RWPE2 (cell line): ENCODE measurements at regions not wholly inside any gene's neighbourhood (a gene's known extent, or its start where the extent isn't known, plus 50 kb on each side); places are given as distances from the start of the nearest gene placed in this dataset.

Source experiments
- ATAC-seq: fragments of 200-7000 bp; cut with Tn5 transposase; 3 replicates; pipeline ENCODE4 v1.9.1; 2021; ENCODE audit warnings: low read depth
- DNase-seq: peaks from one replicate; pipeline ENCODE4 v3.0.0-alpha.2; 2020; ENCODE audit warnings: low spot score
- H3K27ac ChIP-seq: fragments of 450-650 bp; 2 replicates; pipeline ENCODE4 v1.5.1; 2017; ENCODE audit warnings: mild to moderate bottlenecking; ENCODE audit not compliant: poor library complexity, severe bottlenecking
- H3K27me3 ChIP-seq: fragments of 250-450 bp; sonication (Bioruptor Pico); 2 replicates; pipeline ENCODE4 v1.5.1; 2021; ENCODE audit warnings: mild to moderate bottlenecking, moderate library complexity; ENCODE audit not compliant: insufficient read depth, poor library complexity, severe bottlenecking
- H3K36me3 ChIP-seq: fragments of 250-450 bp; sonication (Bioruptor Pico); 2 replicates; pipeline ENCODE4 v1.5.1; 2020; ENCODE audit warnings: low read depth, mild to moderate bottlenecking, moderate library complexity
- H3K4me1 ChIP-seq: fragments of 250-450 bp; sonication (Bioruptor Pico); 2 replicates; pipeline ENCODE4 v1.5.1; 2021; ENCODE audit warnings: mild to moderate bottlenecking, moderate library complexity; ENCODE audit not compliant: insufficient read depth, poor library complexity, severe bottlenecking
- H3K4me3 ChIP-seq: fragments of 250-450 bp; sonication (Bioruptor Pico); 2 replicates; pipeline ENCODE4 v1.5.1; 2021; ENCODE audit warnings: mild to moderate bottlenecking, moderate library complexity; ENCODE audit not compliant: severe bottlenecking
- H3K9me3 ChIP-seq: fragments of 250-450 bp; sonication (Bioruptor Pico); 2 replicates; pipeline ENCODE4 v1.5.1; 2021; ENCODE audit warnings: mild to moderate bottlenecking, moderate library complexity; ENCODE audit not compliant: severe bottlenecking
- TF ChIP-seq, protein P1 (sequence below): fragments of 450-650 bp; IDR thresholded peaks from one replicate; pipeline ENCODE4 v1.5.1; 2017; ENCODE audit warnings: mild to moderate bottlenecking, moderate library complexity; ENCODE audit not compliant: poor library complexity, severe bottlenecking

DNA sequence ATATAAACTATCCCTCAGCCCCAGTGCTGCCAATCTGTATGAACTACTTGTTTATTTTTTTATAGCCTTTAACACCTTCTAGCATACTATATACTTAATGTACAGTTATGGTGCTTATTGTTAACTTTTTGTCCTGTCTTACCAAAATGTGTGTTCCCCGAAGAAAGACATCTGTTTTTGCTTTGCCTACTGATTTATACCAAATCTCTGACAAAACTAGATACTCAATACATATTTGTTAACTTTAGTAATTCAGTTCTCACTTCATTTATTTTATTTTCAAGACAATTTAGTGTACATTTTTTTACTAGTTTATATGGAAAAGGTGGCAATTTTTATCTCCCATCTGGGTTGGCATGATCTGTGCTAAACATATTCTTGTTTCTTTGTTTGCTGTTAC, 824.3 kb upstream of the ATXN8OS start:
- TF ChIP-seq, protein P1, sequence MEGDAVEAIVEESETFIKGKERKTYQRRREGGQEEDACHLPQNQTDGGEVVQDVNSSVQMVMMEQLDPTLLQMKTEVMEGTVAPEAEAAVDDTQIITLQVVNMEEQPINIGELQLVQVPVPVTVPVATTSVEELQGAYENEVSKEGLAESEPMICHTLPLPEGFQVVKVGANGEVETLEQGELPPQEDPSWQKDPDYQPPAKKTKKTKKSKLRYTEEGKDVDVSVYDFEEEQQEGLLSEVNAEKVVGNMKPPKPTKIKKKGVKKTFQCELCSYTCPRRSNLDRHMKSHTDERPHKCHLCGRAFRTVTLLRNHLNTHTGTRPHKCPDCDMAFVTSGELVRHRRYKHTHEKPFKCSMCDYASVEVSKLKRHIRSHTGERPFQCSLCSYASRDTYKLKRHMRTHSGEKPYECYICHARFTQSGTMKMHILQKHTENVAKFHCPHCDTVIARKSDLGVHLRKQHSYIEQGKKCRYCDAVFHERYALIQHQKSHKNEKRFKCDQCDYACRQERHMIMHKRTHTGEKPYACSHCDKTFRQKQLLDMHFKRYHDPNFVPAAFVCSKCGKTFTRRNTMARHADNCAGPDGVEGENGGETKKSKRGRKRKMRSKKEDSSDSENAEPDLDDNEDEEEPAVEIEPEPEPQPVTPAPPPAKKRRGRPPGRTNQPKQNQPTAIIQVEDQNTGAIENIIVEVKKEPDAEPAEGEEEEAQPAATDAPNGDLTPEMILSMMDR: no peak
- no peaks in the 10 kb centered on the region for H3K9me3 ChIP-seq
- no peak overlapping the region for H3K27ac ChIP-seq
- no peaks in the 10 kb centered on the region for H3K4me1 ChIP-seq
- no peak for ATAC-seq
- H3K4me3 ChIP-seq: no peak overlapping the region
- no peak for DNase-seq
- no peaks in the 10 kb centered on the region for H3K27me3 ChIP-seq
- H3K36me3 ChIP-seq: no peaks in the 10 kb centered on the region

DNA sequence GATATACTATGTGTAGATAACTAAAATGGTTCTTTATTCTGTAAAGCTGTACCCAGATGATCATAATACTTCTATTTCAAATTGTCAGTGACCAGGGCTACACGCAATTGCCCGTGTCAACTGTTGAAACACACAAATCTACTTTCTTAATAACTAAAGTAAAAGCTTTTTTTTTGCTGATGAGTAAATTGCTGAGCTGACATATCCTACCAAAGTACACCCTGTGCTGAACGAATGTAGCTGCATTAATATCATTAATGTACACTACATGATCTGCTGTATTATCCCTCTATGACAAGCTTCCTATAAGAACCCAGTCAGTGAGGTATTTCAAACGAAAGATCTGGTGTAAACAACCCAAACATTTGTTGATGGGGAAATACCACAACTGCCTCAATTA, 827.2 kb upstream of the ATXN8OS start:
- no peak for ATAC-seq
- TF ChIP-seq, protein P1: no peak

DNA sequence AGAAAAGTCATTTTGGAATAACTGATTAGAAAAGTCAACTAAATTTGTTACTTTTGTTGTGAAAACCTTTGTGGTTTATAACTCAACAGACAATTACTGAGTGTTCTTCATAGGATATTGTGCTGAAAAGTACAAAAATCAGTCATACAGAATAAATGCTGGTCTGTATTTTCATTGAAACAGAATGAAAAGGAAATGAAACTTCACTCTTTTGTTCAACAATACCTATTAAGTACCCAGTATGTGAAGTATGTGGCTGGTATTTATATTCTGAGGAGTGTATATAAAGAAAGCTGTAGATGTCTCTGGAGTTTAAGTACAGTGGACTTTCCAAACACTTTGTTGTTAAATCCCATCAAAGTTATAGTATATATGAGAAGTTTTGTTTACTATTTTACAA, 828.4 kb upstream of the ATXN8OS start:
- no peak for DNase-seq
- Histone ChIP-seq H3K9me3 (no peaks in the 10 kb centered on the region), H3K27ac (no peak overlapping the region), H3K4me3 (no peak overlapping the region), H3K27me3 (no peaks in the 10 kb centered on the region), H3K36me3 (no peaks in the 10 kb centered on the region), H3K4me1 (no peaks in the 10 kb centered on the region)
- TF ChIP-seq, protein P1: no peak
- no peak for ATAC-seq

More for the DNA sequence above, 827.2 kb upstream of the ATXN8OS start:
- no peak for DNase-seq
- Histone ChIP-seq H3K27me3 (no peaks in the 10 kb centered on the region), H3K36me3 (no peaks in the 10 kb centered on the region), H3K9me3 (no peaks in the 10 kb centered on the region), H3K4me1 (no peaks in the 10 kb centered on the region), H3K27ac (no peak overlapping the region), H3K4me3 (no peak overlapping the region)

DNA sequence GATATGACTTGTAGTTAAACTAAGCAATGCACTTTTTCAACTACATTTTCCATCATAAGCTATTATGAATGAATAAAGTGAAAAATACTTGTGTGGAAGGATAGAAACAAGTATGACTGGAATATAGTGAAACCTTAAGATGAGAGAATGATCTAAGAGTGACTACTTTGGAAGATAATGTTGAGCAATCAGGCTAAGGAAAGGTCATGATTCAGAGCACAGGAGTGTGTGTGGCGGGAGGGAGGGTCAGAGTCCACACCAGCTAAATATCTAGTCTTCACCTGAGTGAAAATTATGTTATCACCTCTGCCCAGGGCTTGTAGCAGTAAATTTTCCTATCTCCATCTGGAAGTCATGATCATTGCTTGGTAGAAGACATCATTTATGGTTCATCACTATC, 833.4 kb upstream of the ATXN8OS start:
- Histone ChIP-seq H3K36me3 (no peaks in the 10 kb centered on the region), H3K4me1 (no peaks in the 10 kb centered on the region), H3K27me3 (no peaks in the 10 kb centered on the region), H3K9me3 (no peaks in the 10 kb centered on the region), H3K4me3 (no peak overlapping the region), H3K27ac (no peak overlapping the region)
- TF ChIP-seq, protein P1: no peak
- no peak for DNase-seq
- 0 out of 3 replicates have a peak, but pooled peaks have one; percentile 41 for ATAC-seq

DNA sequence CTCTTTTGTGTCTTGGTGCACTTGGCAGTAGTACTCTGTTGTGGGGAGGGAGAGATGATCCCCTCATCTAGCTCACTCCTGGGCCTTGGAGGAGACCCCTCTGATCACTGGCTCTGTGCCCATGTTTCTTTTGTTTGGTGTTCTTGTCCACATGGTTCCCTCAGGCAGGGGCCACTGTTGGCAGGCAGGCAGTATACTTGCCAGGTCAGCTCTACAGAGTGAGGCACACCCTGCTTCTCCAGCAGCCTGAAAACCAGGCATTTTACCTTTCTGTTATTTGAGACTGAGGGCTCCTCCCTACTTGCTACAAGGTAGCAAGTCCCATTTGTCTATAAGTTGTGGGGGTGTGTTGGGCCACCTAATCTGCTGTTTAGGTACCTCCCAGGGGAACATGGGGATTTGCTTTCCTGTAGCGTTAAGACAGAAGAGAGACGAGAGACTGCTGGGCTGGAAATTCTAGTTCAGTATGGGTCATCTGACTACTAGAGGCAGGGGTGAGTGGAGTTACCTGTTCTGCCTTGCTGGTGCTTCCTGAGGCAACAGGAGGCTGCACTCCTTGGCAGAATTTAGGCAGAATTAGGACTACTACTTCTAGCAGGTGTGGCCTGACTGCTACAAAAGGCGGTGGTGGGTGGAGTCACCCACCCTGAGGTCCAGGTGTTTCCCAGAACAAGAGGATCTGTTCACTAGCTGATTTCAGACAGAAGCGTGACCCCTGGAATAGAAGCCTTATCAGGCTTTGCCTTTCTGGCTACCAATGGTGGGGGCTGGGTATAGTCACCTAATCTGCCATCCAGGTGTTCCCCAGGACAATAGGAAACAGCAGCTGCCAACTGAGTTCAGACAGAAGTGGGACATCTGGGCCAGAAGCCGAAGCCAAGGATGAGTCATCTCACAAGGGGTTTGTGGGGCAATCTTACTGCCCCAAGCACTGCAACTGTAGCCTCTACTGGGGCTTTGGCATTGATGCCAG, 843.0 kb upstream of the ATXN8OS start:
- no peak for DNase-seq
- ATAC-seq: no peak
- TF ChIP-seq, protein P1: no peak
- H3K36me3 ChIP-seq: no peaks in the 10 kb centered on the region
- no peaks in the 10 kb centered on the region for H3K27me3 ChIP-seq
- H3K4me1 ChIP-seq: no peaks in the 10 kb centered on the region
- no peak overlapping the region for H3K4me3 ChIP-seq
- no peak overlapping the region for H3K27ac ChIP-seq
- no peaks in the 10 kb centered on the region for H3K9me3 ChIP-seq
